Natural killer cell (primary cell): ENCODE measurements at regions not wholly inside any gene's neighbourhood (a gene's known extent, or its start where the extent isn't known, plus 50 kb on each side); places are given as distances from the start of the nearest gene placed in this dataset.

Experiments
- ATAC-seq, 3 donors: fragments of 150-1000 bp in 2 of 3; fragments of 200-7000 bp in 1 of 3; cut with Tn5 transposase; 1 replicate in 1 of 3; 2 replicates in 2 of 3; pipeline ENCODE4 v1.10.0; 2021; ENCODE audit warnings: mild to moderate bottlenecking in 2 of 3, moderate library complexity in 2 of 3
- DNase-seq, 2 donors: peaks; one replicate each; pipeline versions ENCODE4 v3.0.0 to v3.0.0-alpha.2; 2013 to 2021; ENCODE audit warnings: mixed read lengths in 1 of 2
- H3K27ac ChIP-seq: one replicate; pipeline ENCODE4 v1.5.1; 2013; ENCODE audit warnings: mild to moderate bottlenecking, low read length
- H3K27me3 ChIP-seq: one replicate; pipeline ENCODE4 v1.6.1; 2013; ENCODE audit warnings: low read length; ENCODE audit not compliant: control insufficient read depth, insufficient read depth
- H3K36me3 ChIP-seq: one replicate; pipeline ENCODE4 v1.6.1; 2013; ENCODE audit warnings: low read length; ENCODE audit not compliant: control insufficient read depth, insufficient read depth
- H3K4me1 ChIP-seq: one replicate; pipeline ENCODE4 v1.6.1; 2013; ENCODE audit warnings: low read length; ENCODE audit not compliant: control insufficient read depth, insufficient read depth
- H3K4me3 ChIP-seq: one replicate; pipeline ENCODE4 v1.5.1; 2013; ENCODE audit warnings: low read length
- H3K9me3 ChIP-seq: one replicate; pipeline ENCODE4 v1.6.1; 2013; ENCODE audit warnings: low read length; ENCODE audit not compliant: control insufficient read depth, insufficient read depth
- H3K27ac Mint-ChIP-seq, 2 donors: one replicate each; pipeline ENCODE4 v1.8.0; 2022; ENCODE audit warnings: mild to moderate bottlenecking in 2 of 2, mixed read lengths in 2 of 2, moderate library complexity in 1 of 2
- H3K27me3 Mint-ChIP-seq, 2 donors: one replicate each; pipeline ENCODE4 v1.8.0; 2022; ENCODE audit warnings: low read depth in 2 of 2, mixed read lengths in 2 of 2
- H3K36me3 Mint-ChIP-seq: one replicate; pipeline ENCODE4 v1.8.0; 2022; ENCODE audit warnings: mixed read lengths
- H3K4me1 Mint-ChIP-seq, 2 donors: one replicate each; pipeline ENCODE4 v1.8.0; 2022; ENCODE audit warnings: mixed read lengths in 2 of 2
- H3K4me3 Mint-ChIP-seq: one replicate; pipeline ENCODE4 v1.8.0; 2022; ENCODE audit warnings: mild to moderate bottlenecking, moderate library complexity, mixed read lengths
- H3K9me3 Mint-ChIP-seq, 2 donors: one replicate each; pipeline ENCODE4 v1.8.0; 2022; ENCODE audit warnings: mixed read lengths in 2 of 2
- CTCF ChIP-seq: fragments of 200-600 bp; IDR thresholded peaks from one replicate; pipeline ENCODE4 v1.8.0; 2022; ENCODE audit warnings: antibody characterized with exemption
- WGBS: methylation state at CpG from one replicate; pipeline ENCODE4 v1.1.7; 2013; ENCODE audit warnings: missing lambda C conversion rate; ENCODE audit not compliant: insufficient coverage; 5-methylcytosine and 5-hydroxymethylcytosine counted together
- intact Hi-C: fragments of 100-400 bp; cut with micrococcal nuclease; formaldehyde crosslinking; loops from one replicate; pipeline ENCODE4 v1.14.2; 2022

DNA sequence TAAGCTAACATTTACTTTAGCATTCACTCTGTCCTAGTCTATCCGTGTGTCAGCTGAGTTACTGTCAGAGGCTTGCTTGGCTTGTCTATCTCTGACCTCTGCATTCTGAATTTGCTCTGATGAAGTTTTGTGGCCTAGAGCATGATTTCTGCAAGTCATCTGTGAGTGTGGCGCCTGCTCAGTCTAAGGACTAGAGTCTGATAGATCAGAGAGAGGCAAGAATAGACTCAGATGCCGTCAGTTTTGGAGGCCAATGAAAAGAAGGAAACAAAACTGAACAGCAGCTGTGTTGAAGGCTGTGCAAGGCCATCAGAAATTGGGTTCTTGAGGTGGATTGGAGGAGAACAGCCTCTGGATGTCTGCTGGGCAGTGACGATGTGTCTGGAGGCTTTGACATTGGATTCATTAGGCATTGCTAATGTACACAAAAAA lies 573.1 kb downstream of the USP25 start:
- intact Hi-C loops = no loop called here
- TF ChIP-seq CTCF = no peak
- Mint-ChIP-seq H3K36me3 (no peaks in the 10 kb centered on the region), H3K4me1 (no peaks in the 10 kb centered on the region), H3K9me3 (peaks cover 3 to 9% of the 10 kb centered on the region in 2 donors), H3K27ac (no peak overlapping the region), H3K4me3 (no peak overlapping the region), H3K27me3 (no peaks in the 10 kb centered on the region)
- no peaks in the 10 kb centered on the region for H3K9me3 ChIP-seq
- ATAC-seq (no peak), DNase-seq (no peak)
- no peak overlapping the region for H3K27ac ChIP-seq
- no peak overlapping the region for H3K4me3 ChIP-seq
- no peaks in the 10 kb centered on the region for H3K27me3 ChIP-seq
- H3K36me3 ChIP-seq = no peaks in the 10 kb centered on the region
- no peaks in the 10 kb centered on the region for H3K4me1 ChIP-seq
- WGBS = 43% methylated on average over 4 of the region's 4 CpGs

DNA sequence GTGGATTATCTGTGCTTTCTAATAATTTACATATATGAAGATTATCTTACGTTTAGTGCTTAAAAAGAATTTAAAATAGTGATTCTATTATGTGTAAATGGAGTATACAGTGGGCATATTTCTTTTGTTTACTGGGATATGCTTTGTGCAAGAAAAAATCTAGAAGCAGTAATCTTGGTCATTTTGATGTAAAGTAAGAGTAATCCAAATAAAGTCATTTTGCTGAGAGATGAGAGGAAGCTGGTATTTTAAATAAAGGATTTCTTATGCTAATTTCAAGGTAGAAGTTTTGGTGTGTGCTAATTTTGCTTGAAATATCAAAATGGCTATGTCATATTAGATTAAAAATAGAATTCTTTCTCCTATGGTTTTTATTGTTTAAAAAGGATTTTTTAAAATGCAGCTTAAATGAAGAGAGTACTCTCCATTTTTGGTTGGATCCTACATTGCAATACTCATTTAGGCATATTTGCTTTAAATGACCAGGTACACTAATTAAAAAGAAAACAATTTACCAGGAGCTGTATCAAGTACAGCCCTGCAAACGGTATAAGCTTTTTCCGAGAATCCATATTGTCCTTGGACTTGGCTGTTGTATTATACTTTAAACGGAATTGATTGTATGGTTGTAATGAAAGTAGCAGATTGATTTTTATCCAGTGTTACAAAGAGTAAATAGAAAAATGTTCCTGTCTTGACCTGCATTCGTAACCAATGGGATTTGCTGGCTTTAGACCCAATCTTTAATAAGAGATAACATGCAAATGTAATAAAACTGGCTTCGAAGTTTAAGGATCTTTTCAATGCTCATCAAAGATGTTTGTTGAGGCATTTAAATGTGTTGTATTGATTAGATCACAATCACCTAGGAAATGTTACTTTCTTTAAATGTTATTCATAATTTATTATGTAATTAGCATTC lies 574.7 kb downstream of the USP25 start:
- Histone ChIP-seq H3K9me3 (no peaks in the 10 kb centered on the region), H3K27ac (no peak overlapping the region), H3K4me3 (no peak overlapping the region), H3K27me3 (no peaks in the 10 kb centered on the region), H3K36me3 (no peaks in the 10 kb centered on the region), H3K4me1 (no peaks in the 10 kb centered on the region)
- Mint-ChIP-seq H3K4me1 (no peaks in the 10 kb centered on the region), H3K9me3 (peaks cover 3 to 6% of the 10 kb centered on the region in 2 donors), H3K36me3 (no peaks in the 10 kb centered on the region), H3K27me3 (no peaks in the 10 kb centered on the region), H3K4me3 (no peak overlapping the region), H3K27ac (no peak overlapping the region)
- DNase-seq (no peak), ATAC-seq (no peak)
- 84% methylated on average over 3 of the region's 6 CpGs for WGBS
- no peak for TF ChIP-seq CTCF
- intact Hi-C loops = no loop called here

DNA sequence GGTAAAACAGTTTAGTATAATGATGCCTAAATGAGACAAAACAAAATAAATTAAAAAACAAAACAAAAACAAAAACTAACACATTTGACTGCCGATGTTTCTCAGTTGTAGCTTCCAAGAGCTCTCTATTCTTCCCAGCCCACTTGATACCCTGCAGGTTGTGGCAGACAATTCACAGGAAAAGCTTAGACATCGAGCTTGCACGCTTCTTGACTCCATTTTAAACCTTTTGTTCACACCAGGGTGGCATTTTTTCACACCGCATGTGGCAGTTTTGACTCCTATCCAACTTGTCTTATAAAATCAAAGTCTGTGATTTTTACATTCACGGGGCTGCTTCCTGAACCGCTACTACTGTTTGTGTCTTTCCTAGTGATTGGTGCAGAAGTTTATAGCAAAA lies 575.9 kb downstream of the USP25 start:
- no peak overlapping the region for H3K4me3 Mint-ChIP-seq

More for the DNA sequence above, 575.9 kb downstream of the USP25 start:
- no peaks in the 10 kb centered on the region for H3K9me3 ChIP-seq
- no peak overlapping the region for H3K4me3 ChIP-seq
- Mint-ChIP-seq H3K36me3 (no peaks in the 10 kb centered on the region), H3K27me3 (no peaks in the 10 kb centered on the region), H3K9me3 (peaks cover 4 to 5% of the 10 kb centered on the region in 2 donors), H3K4me1 (no peaks in the 10 kb centered on the region), H3K27ac (no peak overlapping the region)
- no peak for TF ChIP-seq CTCF
- no peaks in the 10 kb centered on the region for H3K27me3 ChIP-seq
- intact Hi-C loops = no loop called here
- H3K36me3 ChIP-seq = no peaks in the 10 kb centered on the region
- DNase-seq (no peak), ATAC-seq (no peak)
- no peak overlapping the region for H3K27ac ChIP-seq
- H3K4me1 ChIP-seq = no peaks in the 10 kb centered on the region
- 78% methylated on average over 6 of the region's 6 CpGs for WGBS
